RWPE1 (cell line): ENCODE measurements at regions not wholly inside any gene's neighbourhood (a gene's known extent, or its start where the extent isn't known, plus 50 kb on each side); places are given as distances from the start of the nearest gene placed in this dataset.

Source experiments
- CTCF ChIA-PET: fragments of 350-600 bp; sonication (Branson Sonifier 250); formaldehyde crosslinking; extraction: SDS; loops from one replicate; lab custom pipeline; 2021; lab: Yijun Ruan, JAX
- POLR2A ChIA-PET: fragments of 400-600 bp; formaldehyde crosslinking; extraction: SDS; loops from one replicate; lab custom pipeline; 2020; ENCODE audit warnings: antibody characterized with exemption; ENCODE audit not compliant: low non-redundant PET; lab: Yijun Ruan, JAX
- DNase-seq: peaks from one replicate; pipeline ENCODE4 v3.0.0; 2012; ENCODE audit warnings: low spot score
- H3K27ac ChIP-seq: fragments of 450-650 bp; 2 replicates; pipeline ENCODE4 v1.5.1; 2017
- TF ChIP-seq, protein P1 (sequence below): fragments of 450-650 bp; conservative IDR thresholded peaks from 2 replicates; pipeline ENCODE4 v1.5.1; 2017; ENCODE audit warnings: low read depth, mild to moderate bottlenecking

GRCh38 chr14:23862513-23862912 lies 91.1 kb upstream of the DHRS4 start:
- ChIA-PET POLR2A (no interaction called here), CTCF (no interaction called here)
- H3K27ac ChIP-seq: no peak overlapping the region
- DNase-seq: no peak
- TF ChIP-seq, protein P1, sequence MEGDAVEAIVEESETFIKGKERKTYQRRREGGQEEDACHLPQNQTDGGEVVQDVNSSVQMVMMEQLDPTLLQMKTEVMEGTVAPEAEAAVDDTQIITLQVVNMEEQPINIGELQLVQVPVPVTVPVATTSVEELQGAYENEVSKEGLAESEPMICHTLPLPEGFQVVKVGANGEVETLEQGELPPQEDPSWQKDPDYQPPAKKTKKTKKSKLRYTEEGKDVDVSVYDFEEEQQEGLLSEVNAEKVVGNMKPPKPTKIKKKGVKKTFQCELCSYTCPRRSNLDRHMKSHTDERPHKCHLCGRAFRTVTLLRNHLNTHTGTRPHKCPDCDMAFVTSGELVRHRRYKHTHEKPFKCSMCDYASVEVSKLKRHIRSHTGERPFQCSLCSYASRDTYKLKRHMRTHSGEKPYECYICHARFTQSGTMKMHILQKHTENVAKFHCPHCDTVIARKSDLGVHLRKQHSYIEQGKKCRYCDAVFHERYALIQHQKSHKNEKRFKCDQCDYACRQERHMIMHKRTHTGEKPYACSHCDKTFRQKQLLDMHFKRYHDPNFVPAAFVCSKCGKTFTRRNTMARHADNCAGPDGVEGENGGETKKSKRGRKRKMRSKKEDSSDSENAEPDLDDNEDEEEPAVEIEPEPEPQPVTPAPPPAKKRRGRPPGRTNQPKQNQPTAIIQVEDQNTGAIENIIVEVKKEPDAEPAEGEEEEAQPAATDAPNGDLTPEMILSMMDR: no peak

GRCh38 chr14:23863836-23864235 lies 89.7 kb upstream of the DHRS4 start:
- no peak for DNase-seq
- ChIA-PET CTCF (interaction anchor here (0.5 kb wide), 1 partner anchor 273 kb away, joined by 3 read pairs; no protein-coding TSS in a partner anchor), POLR2A (no interaction called here)
- TF ChIP-seq, protein P1: no peak
- H3K27ac ChIP-seq: no peak overlapping the region

DNA sequence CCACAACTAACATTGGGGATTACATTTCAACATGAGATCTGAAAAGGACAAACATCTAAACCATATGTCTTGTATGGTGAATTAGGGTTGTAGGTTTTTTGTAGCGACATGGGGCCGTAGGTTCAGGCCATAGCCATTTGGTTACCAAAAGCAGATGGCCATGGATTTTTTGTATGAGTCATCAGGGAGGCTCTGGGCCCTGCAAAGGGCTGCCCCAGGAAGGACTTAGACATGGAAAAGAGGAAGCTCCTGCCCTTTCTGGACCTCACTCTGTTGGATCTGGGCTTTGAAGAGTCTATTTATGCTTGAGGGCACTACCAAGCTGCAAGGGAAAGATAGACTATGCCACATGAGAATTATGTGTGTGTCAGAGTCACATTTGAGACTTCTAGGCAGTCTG lies 89.3 kb upstream of the DHRS4 start:
- TF ChIP-seq, protein P1: no peak
- ChIA-PET CTCF (interaction anchor here (0.5 kb wide), 1 partner anchor 274 kb away, joined by 3 read pairs; no protein-coding TSS in a partner anchor), POLR2A (no interaction called here)
- no peak overlapping the region for H3K27ac ChIP-seq
- no peak for DNase-seq

- ChIA-PET CTCF (no interaction called here), POLR2A (interaction anchor here (0.5 kb wide), 1 partner anchor 16 kb away, joined by 3 read pairs; no protein-coding TSS in a partner anchor)
- TF ChIP-seq, protein P1: no peak
- no peak overlapping the region for H3K27ac ChIP-seq
- DNase-seq: no peak
Measured at GRCh38 chr14:23864861-23865260, 88.7 kb upstream of the DHRS4 start.

DNA sequence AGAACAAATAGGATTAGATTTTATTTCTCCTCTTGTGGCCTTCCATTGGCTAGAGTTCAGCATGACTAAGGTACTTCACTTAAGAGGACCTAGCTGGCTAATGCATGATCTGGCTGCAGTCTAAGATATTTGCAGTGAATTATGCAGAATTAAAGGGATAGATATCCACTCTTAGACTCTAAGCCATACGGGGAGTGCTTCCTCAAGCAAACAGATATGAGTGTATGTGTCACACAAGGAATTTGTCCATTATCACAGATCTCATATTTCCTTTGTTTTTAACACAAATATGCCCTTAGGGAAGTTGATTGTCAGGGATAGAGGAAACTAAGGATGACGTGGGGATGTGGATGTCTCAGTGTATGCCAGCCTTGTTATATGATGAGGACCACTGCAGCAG lies 88.1 kb upstream of the DHRS4 start:
- ChIA-PET POLR2A (interaction anchor here (0.5 kb wide), 1 partner anchor 16 kb away, joined by 3 read pairs; no protein-coding TSS in a partner anchor), CTCF (no interaction called here)
- no peak overlapping the region for H3K27ac ChIP-seq
- TF ChIP-seq, protein P1: no peak
- DNase-seq: no peak

DNA sequence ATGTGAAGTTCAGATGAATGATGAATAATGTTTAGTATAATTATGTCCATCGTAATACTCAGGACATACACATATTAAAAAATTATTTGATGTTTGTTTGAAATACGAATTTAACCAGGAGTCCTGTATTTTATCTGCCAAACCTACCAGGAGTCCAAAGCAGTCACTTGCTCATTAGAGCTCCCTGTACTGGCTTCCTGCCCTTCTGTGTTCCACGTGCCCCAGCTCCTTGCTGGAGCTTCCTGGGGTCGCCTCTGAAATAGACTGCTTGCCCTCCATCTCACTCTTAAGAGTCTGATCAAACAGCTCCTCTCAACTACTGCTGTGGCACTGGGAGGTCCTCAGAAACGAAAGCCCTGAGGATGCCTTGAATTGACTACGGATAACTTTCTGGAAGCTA lies 87.3 kb upstream of the DHRS4 start:
- POLR2A ChIA-PET: no interaction called here
- CTCF ChIA-PET: no interaction called here
- TF ChIP-seq, protein P1: no peak
- no peak for DNase-seq
- no peak overlapping the region for H3K27ac ChIP-seq
